ENCODE measurements at regions not wholly inside any gene's neighbourhood (a gene's known extent, or its start where the extent isn't known, plus 50 kb on each side); places are given as distances from the start of the nearest gene placed in this dataset.
"Not testable (repeated sequence)": the region's sequence is repeated elsewhere in the genome, so short reads cannot be mapped to it uniquely, and the experiment has no call there.

DNA sequence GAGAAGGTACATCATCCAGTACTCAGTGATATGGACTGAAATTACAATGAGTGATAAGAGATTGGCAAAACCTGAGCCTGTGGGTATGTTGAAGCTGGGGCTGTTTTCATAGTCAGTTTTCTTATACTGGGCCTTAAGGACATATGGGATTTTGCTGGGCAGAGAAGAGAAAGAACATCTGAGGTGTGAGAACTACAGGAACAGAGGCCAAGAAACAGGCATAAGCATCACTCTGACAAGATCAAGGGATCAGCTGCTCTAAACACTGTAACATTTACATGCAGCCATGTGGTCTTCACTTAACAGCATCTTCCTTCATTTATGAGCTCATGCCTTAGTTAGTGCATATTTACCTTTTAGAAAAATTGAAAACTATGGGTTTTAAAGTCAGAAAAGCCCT is 220.0 kb downstream of the TRIM36 start:
- DNase-seq, result no peak

DNA sequence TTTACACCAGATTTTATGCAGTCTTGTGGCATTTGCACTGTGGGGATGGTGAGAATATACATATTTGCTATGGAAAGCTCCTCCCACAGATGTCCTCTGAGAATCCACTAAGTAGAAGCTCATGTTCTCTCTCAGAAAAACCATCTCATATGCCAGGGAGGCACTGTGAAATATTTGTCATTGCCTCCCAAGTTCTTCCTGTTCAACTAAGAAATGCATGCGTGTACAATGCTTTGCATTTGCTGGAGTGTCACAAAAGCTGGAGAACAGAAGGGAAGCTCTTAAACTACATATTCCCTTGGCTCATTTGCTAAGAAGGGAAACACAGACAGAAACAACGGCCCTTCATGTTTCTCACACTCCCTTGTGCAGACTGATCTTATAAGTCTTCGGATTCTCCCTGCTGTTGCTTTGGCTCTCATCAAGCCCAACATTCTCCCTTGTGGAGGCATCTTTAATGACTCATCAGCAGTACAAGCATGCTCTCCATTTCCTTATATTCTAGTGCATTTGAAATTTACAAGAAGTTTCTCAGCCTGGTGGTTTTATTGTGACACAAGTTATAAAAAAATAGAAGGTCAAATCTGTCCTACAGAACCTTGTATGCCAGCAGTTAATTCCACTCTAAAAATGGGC is 220.6 kb downstream of the TRIM36 start:
- DNase-seq, result no peak

DNA sequence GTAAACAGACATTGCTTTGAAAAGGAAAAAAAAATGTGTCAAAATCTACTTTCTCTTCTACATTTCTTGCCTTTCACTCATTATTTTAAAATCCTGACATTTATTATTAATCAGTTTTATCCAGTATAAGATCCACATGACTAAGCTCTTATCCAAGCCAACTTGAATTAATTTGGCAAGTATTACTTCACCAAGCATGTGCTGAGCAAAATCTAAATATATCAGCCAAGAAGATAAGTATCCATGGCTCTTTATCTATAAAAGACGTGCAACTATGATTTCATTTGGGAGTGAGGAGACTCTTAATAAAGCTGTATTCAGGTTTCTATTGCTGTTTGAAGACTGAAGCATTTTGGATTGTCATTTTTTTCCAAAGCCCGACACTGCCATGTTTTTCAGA is 221.3 kb downstream of the TRIM36 start:
- no peak for DNase-seq

DNA sequence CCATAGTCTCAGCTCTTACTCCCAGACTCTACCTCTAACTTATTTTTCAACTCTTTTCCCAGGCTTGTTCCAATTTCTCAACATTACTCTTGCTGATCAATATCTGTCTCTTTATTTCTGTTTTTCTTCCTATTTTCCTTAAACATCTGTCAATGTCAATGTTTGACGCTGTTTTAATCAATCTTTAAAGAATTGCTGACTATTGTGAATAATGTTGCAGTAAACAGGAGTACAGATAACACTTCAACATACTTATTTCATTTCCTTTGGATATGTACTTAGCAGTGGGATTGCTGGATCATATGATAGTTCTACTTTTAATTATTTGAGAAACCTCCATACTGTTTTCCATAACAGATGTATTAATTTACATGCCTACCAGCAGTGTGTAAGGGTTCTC is 229.0 kb downstream of the TRIM36 start:
- no peak for DNase-seq

DNA sequence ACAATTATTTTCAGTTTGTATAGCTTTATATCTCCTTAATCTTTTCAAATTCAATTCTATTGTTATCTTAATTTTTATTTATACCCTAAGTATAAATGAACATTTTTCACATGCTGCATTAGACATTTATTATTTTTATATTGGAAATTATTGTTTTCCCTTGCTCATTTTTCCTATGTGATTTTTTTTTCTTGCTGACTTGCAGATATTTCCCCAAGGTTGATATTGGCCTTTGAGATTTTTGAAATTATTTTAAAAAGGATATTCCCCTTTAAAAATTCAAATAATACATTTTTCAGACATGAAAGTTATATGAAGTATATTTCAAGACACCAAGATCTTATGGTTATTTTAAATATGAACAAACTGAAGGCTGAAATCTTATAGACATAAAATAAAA is 234.2 kb downstream of the TRIM36 start:
- no peak for DNase-seq

DNA sequence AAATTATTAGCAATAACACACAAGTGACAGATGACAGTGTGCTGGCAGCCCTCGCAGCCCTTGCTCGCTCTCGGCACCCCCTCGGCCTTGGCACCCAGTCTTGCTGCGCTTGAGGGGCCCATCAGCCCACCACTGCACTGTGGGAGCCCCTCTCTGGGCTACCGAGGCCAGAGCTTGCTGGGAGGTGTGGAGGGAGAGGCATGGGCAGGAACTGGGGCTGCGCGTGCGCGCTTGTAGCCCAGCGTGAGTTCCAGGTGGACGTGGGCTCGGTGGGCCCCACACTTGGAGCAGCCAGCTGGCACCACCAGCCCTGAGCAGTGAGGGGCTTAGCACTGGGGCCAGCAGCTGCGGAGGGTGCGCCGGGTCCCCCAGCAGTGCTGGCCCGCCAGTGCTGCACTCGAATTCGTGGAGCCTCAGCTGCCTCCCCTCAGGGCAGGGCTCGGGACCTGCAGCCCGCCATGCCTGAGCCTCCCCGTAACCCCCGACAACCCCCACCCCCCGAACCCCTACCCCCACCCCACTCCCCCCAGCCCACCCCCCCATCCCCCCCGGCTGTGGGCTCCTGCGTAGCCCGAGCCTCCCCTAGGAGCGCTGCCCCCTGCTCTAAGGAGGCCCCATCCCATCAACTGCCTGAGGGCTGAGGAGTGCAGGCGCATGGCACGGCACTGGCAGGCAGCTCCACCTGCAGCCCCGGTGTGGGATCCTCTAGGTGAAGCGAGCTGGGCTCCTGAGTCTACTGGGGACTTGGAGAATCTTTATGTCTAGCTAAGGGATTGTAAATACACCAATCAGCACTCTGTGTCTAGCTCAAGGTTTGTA is 240.9 kb downstream of the TRIM36 start:
- no peak for DNase-seq

DNA sequence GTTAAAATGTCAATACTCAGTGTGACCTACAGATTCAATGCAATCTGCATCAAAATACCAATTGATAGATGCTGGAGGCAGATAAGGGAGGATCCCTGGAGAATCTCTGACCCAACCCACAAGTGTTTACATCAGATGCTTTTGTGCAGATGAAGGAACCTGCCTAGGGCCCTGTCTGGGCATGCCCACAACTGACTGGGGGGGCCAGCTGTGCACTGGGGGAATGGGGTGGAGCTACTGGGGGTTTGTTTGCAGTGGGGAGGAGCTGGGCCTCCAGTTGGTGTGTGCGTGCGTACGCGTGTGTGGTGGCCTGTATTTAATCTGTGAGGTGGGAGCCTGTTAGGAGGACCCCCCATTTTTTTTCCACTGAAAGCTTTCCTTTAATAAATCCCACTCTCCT is 244.9 kb downstream of the TRIM36 start:
- no peak for DNase-seq

DNA sequence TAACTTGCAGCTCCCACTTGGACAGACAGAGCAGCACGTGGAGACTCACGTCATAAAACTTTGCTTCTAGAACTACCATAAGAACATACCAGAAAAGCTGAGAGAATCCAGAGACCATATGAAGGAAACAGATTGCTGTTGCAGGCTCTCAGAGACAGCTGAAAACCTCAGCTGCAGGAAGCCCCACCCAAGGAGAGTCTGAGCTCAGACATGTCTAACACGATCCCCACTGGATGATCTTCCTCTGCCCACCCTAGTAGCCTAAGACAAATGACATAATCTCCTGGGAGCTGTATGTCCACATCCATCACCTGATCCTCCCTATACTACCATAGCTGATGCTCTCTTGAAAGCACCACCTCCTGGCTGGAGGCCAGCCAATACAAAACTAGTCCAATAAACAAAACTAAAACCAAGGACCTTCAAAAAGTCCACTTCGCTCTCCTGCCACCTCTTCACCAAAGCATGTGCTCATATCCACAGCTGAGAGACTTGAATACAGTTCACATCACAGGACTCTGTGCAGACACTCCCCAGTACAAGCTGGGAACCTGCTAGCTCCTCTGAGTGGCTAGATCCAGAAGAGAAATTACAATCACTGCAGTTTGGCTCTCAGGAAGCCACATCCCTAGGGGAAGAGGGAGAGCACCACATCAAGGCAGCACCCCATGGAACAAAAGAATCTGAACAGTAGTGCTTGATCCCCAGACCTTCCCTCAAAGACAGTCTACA is 257.4 kb downstream of the TRIM36 start:
- DNase-seq, result no peak

DNA sequence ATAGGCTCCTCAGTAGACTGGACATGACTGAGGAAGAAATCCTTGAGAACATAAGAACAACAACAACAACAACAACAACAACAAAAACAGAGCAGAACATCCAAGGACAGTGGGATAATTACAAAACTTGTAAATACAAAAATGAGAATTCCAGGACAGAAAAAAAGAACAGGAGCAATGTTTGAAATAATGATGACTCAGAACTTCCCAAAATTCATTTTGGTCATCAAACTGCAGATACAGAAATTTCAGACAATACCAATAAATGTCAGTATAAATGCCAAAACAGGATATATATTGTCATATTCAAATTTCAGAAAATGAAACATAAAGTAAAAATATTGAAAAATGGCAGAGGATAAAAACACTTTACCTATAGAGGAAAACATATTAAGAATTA is 259.0 kb downstream of the TRIM36 start:
- DNase-seq, result no peak

DNA sequence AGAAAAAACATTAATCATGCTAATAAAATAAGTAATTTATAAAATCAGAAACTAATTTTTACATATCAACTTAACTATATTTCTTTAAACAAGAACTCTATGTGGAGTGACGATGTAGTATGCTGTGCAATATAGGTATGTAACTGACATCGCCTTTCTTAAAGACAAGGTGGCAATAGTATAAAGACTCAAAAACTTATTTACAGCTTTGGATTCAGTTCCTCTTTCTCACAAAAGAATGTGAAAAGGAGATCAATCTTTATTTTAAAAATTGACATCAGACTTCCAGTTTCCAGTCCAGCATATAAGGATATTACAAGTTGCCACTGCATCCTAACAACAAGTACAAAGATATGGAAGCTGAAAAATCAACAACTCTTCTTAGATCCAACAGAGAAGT is 260.3 kb downstream of the TRIM36 start:
- DNase-seq, result no peak

DNA sequence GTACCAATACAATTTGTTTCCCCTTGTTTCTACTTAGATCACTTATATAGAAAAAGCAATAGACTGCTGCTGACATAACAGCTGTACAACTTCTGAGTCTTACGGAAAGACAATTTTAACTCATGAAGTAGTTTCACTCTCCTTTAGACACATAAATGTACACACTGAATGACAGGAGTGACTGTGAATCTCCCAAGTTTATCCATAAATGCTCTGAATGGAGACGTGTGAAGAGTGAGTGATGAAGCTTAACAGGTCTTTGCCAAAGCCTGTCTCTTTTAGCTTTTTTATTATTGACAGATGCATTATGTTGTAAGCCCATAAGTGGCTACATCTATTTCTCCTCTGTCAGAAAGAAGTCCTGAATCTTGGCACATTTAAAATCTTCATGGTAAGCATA is 265.9 kb downstream of the TRIM36 start:
- no peak for DNase-seq

DNA sequence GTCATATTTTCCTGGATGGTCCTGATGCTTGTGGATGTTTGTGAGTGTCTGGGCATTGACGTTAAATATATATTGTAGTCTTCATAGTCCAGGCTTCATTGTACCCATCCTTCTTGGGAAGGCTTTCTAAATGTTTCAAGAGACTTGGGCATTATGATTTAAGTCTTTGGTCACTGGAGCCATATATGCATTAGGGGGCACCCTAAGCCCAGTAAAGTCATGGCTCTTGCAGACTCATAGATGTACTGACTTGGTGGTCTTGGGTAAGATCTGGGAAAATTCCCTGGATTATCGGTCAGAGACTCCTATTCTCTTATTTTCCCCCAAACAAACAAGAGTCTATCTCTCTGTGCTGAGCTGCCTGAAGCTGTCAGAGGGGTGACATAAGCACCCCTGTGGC is 271.1 kb downstream of the TRIM36 start:
- no peak for DNase-seq

DNA sequence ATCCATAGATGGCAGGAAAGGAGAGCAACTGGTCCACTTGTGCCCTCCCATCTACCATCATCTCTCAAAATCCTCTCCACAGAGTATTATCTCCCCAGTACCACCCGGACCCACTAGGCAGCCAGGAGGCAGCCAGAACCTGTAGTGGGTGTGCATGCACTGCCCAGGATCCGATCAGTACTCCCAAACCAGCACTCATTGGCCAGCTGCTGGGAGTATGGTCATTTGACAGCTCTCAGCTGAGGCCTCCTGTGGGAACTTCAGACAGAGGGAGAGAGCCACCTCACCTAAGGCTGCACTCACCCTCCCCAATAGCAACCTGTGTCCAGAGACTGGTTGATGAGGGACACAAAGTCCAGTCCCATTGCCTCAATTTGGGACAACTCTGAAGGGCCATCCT is 286.0 kb downstream of the TRIM36 start:
- DNase-seq, result no peak

DNA sequence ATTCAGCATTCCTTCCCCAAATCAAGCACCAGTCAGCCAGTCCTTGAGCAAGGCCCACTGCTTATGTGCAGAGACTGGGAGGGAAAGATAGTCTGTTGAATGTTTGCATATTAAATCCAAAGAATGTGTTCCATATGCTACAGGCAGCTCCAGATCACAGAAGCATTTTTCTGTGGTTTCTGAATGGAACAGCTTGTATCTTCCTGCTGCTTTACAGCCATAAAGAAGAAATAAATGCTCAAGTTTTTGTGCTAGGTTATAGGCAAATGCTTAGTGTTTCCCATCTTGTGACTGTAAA is 310.3 kb downstream of the TRIM36 start:
- no peak for DNase-seq

DNA sequence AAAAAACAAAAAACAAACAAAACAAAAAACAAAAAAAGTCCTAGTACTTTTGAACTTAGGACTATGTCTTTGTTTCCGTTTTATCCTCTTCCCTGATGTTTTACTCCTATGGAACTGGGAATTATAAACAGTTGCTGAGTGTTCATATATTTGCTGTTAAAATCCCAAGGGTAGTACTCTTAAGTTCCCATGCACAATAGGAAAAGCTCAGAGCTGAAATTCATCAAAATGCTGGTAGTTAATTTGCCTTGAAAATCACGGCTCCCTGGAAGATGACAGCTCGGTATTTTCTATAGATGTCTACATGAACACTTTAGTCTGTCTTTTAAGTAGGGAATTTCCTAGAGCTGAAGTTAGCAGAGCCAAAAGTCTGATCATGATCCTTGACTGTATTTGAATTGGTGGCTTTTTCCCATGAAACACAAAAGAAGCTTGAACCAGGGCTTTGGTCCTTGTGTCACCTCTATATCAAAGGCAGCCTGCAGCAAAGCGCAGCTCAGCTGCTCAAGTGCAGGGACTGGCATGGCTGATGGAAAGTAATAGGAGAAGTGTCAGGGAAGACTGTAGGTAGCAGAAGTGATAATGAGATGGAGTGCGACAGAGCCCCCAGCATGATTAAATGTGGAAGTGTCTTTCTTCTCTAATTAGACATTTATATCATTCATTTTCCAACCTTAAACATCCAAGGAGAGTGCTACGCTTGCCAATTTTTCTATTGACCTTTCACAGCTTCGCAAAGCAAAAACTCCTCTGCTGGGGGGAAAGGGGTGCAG is 310.9 kb downstream of the TRIM36 start:
- DNase-seq, result no peak

DNA sequence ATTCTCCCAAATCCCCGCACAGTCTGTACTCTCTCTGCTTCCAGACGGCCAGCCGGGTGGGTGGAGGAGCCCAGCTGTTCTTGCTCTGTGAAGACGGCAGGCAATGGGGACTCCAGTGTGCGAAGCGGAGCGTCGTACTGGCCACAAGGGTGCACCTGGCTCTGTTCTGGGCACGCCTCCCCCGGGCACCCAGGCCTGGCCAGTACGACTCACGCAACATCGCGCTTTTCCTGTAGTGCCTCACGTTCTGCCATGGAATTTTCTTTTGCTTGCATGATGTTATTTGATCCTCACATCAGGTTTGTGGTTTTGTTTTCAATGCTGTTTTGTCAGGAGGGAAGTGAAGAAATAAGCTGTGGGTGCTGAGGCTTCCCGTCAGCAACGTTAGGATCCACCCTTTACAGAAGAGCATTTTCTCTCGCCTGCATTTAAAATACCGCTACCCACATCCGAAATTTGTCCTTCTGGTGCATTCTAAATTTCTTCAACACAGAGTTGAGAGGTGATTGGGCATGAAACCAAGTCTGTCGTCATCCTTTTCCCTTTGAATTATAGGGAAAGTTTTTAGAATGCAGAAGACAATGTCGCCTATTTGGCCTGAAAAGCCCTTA is 311.7 kb downstream of the TRIM36 start:
- no peak for DNase-seq

DNA sequence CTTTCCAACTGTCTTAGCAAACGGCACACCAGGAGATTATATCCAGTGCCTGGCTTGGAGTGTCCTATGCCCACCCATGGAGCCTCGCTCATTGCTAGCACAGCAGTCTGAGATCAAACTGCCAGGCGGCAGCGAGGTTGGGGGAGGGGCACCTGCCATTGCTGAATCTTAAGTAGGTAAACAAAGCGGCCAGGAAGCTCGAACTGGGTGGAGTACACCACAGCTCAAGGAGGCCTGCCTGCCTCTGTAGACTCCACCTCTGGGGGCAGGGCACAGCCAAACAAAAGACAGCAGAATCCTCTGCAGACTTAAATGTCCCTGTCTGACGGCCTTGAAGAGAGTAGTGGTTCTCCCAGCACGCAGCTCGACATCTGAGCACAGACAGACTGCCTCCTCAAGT is 325.0 kb downstream of the TRIM36 start:
- DNase-seq, result not testable (repeated sequence)

DNA sequence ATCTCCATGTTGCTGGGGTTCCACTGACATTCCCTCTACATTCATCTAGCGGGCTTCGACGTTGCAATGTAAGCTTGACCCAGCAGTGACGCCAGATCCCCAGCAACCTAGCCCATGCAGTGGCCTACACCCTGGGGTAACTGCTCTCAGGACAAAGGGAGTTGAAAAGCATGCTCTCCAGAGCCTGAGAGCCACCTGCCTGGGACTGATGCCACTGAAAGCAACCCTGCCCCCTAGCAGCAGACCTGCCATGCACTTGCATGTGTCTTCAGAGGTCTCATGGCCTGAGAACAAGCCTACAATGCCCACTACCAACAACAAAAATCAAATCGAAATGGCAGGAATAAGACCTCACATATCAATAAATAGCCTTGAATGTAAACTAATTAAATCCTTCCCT is 330.3 kb downstream of the TRIM36 start:
- DNase-seq, result no peak

DNA sequence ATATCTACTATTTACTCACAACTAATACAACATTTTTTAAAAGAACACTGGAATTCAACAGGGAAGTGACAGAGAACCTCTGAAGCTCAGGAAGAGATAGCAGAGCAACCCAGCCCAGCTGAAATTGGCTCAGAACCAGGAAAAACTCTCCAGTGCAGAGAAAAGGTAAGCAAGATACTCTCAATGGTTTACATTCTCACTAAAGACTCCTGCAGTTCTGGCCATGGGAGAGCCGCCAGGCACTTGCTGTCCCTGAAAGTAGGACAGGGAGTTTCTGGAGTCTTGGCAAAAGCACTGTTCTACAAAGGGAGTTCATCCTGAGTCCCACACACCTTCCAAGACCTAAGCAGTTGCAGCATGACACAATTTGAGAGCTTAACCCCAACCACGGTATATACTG is 330.8 kb downstream of the TRIM36 start:
- no peak for DNase-seq

DNA sequence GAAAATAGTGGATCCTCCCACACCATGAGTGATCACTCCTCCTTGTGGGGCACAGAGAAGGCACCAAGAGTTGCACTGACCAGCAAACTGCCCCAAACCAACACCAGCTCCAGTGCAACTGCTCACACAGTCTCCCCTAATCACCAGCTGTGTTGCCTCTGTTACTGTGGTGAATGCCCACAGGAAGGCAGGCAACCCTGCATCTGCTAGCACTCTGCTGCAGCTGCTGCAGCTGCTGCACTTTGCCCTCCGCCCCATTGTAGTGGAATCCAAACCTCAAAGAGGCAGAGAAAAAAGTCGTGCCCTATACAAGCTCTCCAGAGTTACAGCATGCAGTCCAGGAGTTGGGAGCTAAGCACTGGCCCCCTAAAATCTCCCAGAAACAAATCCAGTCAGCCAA is 339.6 kb downstream of the TRIM36 start:
- DNase-seq, result no peak

DNA sequence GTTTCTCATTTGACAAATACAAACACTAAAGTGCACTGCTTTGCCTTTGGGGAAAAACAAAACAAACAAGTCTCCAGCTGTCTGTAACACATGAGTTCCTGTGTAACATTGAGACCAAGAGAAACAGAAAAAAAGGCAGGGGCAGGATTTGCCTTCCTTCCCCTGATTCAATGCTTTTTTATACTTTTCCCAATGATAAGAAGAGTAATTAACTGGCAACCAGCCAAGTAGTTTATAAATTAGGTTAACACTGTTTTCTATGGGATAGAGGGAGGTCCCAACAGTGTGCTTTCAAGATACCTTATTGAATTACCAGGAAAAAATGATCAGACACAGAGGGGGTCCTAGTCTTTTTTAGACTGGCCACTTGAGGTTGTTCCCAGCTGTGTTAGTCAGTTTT is 346.8 kb downstream of the TRIM36 start:
- no peak for DNase-seq

DNA sequence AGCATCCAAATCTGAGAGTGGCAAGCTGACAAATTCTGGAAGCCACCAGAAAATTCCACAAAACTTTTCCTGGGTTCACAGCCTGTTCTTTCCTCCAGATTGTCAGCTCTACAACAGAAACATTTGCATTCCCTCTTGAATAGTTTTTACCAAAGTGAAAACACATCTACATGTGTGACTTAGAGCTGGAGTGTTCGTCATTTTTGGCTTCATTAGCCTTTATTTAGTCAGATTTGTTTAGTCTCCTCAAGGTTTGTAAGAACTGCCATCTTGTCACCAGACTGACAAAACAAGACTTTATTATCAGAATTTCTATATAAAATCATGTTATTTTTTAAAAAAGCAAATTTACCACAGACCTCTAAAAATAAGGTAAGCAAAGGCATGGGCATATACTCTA is 347.3 kb downstream of the TRIM36 start:
- DNase-seq, result no peak

DNA sequence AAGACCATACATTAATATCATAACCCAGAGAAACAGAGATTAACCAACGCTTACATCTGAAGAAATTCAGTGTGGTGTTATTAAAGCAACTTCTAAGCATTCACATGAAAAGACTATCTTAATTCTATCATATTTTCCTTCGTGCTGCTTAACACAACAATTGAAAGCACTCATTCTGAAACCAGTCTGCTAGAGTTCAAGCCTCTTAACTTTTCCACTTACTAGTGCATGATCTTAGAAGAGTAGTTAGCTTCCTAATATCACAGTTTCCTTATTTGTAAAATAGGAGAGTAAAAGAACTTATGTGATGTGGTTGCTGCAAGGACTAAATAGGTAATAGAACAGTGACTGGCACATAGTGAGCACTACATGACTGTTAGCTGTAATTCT is 379.3 kb downstream of the TRIM36 start:
- DNase-seq, result no peak
